ENCODE measurements at regions not wholly inside any gene's neighbourhood (a gene's known extent, or its start where the extent isn't known, plus 50 kb on each side); places are given as distances from the start of the nearest gene placed in this dataset.
"Not testable (repeated sequence)": the region's sequence is repeated elsewhere in the genome, so short reads cannot be mapped to it uniquely, and the experiment has no call there.

GRCh38 chr14:47917344-47917954 lies 242.0 kb upstream of the MDGA2 start:
- H3K36me3 ChIP-seq (ENCODE audit: insufficient read depth, insufficient read length, low read length), result no peaks in the 10 kb centered on the region
- H3K4me1 ChIP-seq (ENCODE audit: insufficient read depth, insufficient read length), result no peaks in the 10 kb centered on the region
- H3K4me3 ChIP-seq (ENCODE audit: insufficient read length, low read depth), result no peak overlapping the region
- peak; percentile 18 for DNase-seq (ENCODE audit: low read depth, low spot score)
- H3K27me3 ChIP-seq (ENCODE audit: insufficient read depth, insufficient read length), result no peaks in the 10 kb centered on the region
- H3K9ac ChIP-seq (ENCODE audit: insufficient read length, low read depth), result no peak overlapping the region
- TF ChIP-seq ZNF274 (IDR thresholded peaks at IDR 0.05; ENCODE audit: low read depth, low read length), result no peak
- no peak for TF ChIP-seq YY1 (IDR thresholded peaks at IDR 0.05; ENCODE audit: insufficient read depth, insufficient read length)
- no peak for TF ChIP-seq SUZ12 (IDR thresholded peaks at IDR 0.05; ENCODE audit: extremely low read depth, insufficient read depth, insufficient read length)
- no peaks in the 10 kb centered on the region; the same call in 1 of the 2 replicates for H3K9me3 ChIP-seq (ENCODE audit: insufficient read depth, low read length)

GRCh38 chr14:47901141-47901540 lies 225.7 kb upstream of the MDGA2 start:
- H3K9me3 ChIP-seq (ENCODE audit: insufficient read depth, low read length); H3K4me1 ChIP-seq (ENCODE audit: insufficient read depth, insufficient read length); H3K27me3 ChIP-seq (ENCODE audit: insufficient read depth, insufficient read length); H3K36me3 ChIP-seq (ENCODE audit: insufficient read depth, insufficient read length, low read length); DNase-seq (ENCODE audit: low read depth, low spot score): not testable (repeated sequence)
- H3K9ac ChIP-seq (ENCODE audit: insufficient read length, low read depth), result peak overlapping the region; percentile 10
- H3K4me3 ChIP-seq (ENCODE audit: insufficient read length, low read depth), result peak overlapping the region; percentile 30

DNA sequence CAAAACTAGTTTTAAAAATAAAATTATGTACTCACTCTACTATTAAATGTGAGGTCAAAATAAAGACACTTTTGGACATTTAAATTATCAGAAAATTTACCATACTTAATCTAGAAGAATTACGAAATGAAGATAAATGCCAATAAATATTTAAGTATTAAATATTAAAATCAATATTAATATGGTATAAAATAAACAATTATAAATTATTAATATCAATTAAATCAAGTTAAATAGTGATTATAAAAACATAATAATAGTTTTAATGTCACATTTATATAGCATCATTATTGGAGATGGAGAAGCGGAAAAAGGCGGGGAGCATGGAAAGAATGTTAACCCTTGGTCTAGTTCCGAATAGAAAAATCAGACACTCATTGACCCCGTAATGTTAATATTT lies 224.3 kb upstream of the MDGA2 start:
- TF ChIP-seq YY1 (IDR thresholded peaks at IDR 0.05; ENCODE audit: insufficient read depth, insufficient read length), result no peak
- no peak for TF ChIP-seq ZNF274 (IDR thresholded peaks at IDR 0.05; ENCODE audit: low read depth, low read length)
- no peak for TF ChIP-seq SUZ12 (IDR thresholded peaks at IDR 0.05; ENCODE audit: extremely low read depth, insufficient read depth, insufficient read length)
- no peaks in the 10 kb centered on the region for H3K4me1 ChIP-seq (ENCODE audit: insufficient read depth, insufficient read length)

DNA sequence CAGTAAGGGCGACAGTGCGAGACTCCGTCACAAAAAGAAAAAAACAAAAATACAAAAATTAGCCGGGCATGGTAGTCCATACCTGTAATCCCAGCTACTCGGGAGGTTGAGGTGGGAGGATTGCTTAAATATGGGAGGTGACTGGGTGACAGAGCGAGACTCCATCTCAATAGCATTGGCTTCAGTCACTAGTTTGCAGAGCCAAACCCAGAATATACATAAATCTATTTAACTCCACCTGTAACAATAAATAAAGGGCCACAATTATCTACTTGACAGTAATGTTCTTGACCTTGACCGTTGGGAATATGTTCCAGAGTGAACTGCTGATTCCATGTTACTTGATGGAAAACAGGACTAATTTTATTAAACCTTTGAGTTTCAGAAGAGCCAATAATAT lies 198.9 kb upstream of the MDGA2 start:
- Histone ChIP-seq H3K4me3 (ENCODE audit: insufficient read length, low read depth) (no peak overlapping the region), H3K9ac (ENCODE audit: insufficient read length, low read depth) (no peak overlapping the region), H3K9me3 (ENCODE audit: insufficient read depth, low read length) (peaks cover 5% of the 10 kb centered on the region; the same call in 1 of the 2 replicates), H3K36me3 (ENCODE audit: insufficient read depth, insufficient read length, low read length) (no peaks in the 10 kb centered on the region), H3K4me1 (ENCODE audit: insufficient read depth, insufficient read length) (no peaks in the 10 kb centered on the region), H3K27me3 (ENCODE audit: insufficient read depth, insufficient read length) (no peaks in the 10 kb centered on the region)
- DNase-seq (ENCODE audit: low read depth, low spot score), result no peak
- TF ChIP-seq SUZ12 (IDR thresholded peaks at IDR 0.05; ENCODE audit: extremely low read depth, insufficient read depth, insufficient read length), result no peak
- no peak for TF ChIP-seq YY1 (IDR thresholded peaks at IDR 0.05; ENCODE audit: insufficient read depth, insufficient read length)
- TF ChIP-seq ZNF274 (IDR thresholded peaks at IDR 0.05; ENCODE audit: low read depth, low read length), result no peak

More for the DNA sequence above, 224.3 kb upstream of the MDGA2 start:
- H3K36me3 ChIP-seq (ENCODE audit: insufficient read depth, insufficient read length, low read length), result no peaks in the 10 kb centered on the region
- DNase-seq (ENCODE audit: low read depth, low spot score), result no peak
- H3K9me3 ChIP-seq (ENCODE audit: insufficient read depth, low read length), result no peaks in the 10 kb centered on the region
- H3K9ac ChIP-seq (ENCODE audit: insufficient read length, low read depth), result no peak overlapping the region
- no peaks in the 10 kb centered on the region for H3K27me3 ChIP-seq (ENCODE audit: insufficient read depth, insufficient read length)
- H3K4me3 ChIP-seq (ENCODE audit: insufficient read length, low read depth), result no peak overlapping the region

- Histone ChIP-seq H3K4me3 (ENCODE audit: insufficient read length, low read depth) (no peak overlapping the region), H3K4me1 (ENCODE audit: insufficient read depth, insufficient read length) (no peaks in the 10 kb centered on the region), H3K9me3 (ENCODE audit: insufficient read depth, low read length) (no peaks in the 10 kb centered on the region), H3K36me3 (ENCODE audit: insufficient read depth, insufficient read length, low read length) (no peaks in the 10 kb centered on the region), H3K27me3 (ENCODE audit: insufficient read depth, insufficient read length) (no peaks in the 10 kb centered on the region), H3K9ac (ENCODE audit: insufficient read length, low read depth) (no peak overlapping the region)
- TF ChIP-seq SUZ12 (IDR thresholded peaks at IDR 0.05; ENCODE audit: extremely low read depth, insufficient read depth, insufficient read length), result no peak
- no peak for TF ChIP-seq ZNF274 (IDR thresholded peaks at IDR 0.05; ENCODE audit: low read depth, low read length)
- TF ChIP-seq YY1 (IDR thresholded peaks at IDR 0.05; ENCODE audit: insufficient read depth, insufficient read length), result no peak
- DNase-seq (ENCODE audit: low read depth, low spot score), result no peak
Measured at GRCh38 chr14:47872588-47872987, 197.2 kb upstream of the MDGA2 start.

- Histone ChIP-seq H3K4me1 (ENCODE audit: insufficient read depth, insufficient read length) (no peaks in the 10 kb centered on the region), H3K27me3 (ENCODE audit: insufficient read depth, insufficient read length) (no peaks in the 10 kb centered on the region), H3K4me3 (ENCODE audit: insufficient read length, low read depth) (no peak overlapping the region), H3K9ac (ENCODE audit: insufficient read length, low read depth) (no peak overlapping the region), H3K36me3 (ENCODE audit: insufficient read depth, insufficient read length, low read length) (no peaks in the 10 kb centered on the region), H3K9me3 (ENCODE audit: insufficient read depth, low read length) (no peaks in the 10 kb centered on the region)
- TF ChIP-seq ZNF274 (IDR thresholded peaks at IDR 0.05; ENCODE audit: low read depth, low read length), result no peak
- no peak for TF ChIP-seq YY1 (IDR thresholded peaks at IDR 0.05; ENCODE audit: insufficient read depth, insufficient read length)
- no peak for TF ChIP-seq SUZ12 (IDR thresholded peaks at IDR 0.05; ENCODE audit: extremely low read depth, insufficient read depth, insufficient read length)
- no peak for DNase-seq (ENCODE audit: low read depth, low spot score)
Measured at GRCh38 chr14:47863441-47863840, 188.0 kb upstream of the MDGA2 start.

DNA sequence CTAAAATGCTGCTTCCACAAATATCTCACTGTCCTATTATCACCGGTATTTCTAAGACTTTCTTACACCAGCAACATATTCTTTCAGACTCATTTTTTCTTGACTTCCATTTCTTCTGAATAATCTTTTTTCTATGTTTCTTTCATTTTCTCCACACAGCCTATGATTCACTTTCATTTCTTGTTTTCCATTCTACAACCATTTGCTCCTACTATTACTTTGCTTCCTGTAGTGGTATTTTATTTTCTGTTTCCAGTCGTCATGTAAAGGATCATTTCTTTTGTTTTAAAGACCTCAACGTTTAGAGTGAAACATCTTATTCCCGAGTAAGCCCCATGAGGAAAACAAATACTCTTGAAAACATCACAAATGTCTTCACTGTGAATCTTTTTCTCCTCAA lies 182.2 kb upstream of the MDGA2 start:
- no peaks in the 10 kb centered on the region for H3K9me3 ChIP-seq (ENCODE audit: insufficient read depth, low read length)
- no peaks in the 10 kb centered on the region for H3K36me3 ChIP-seq (ENCODE audit: insufficient read depth, insufficient read length, low read length)
- no peak overlapping the region for H3K4me3 ChIP-seq (ENCODE audit: insufficient read length, low read depth)
- H3K27me3 ChIP-seq (ENCODE audit: insufficient read depth, insufficient read length), result no peaks in the 10 kb centered on the region
- H3K9ac ChIP-seq (ENCODE audit: insufficient read length, low read depth), result no peak overlapping the region
- H3K4me1 ChIP-seq (ENCODE audit: insufficient read depth, insufficient read length), result no peaks in the 10 kb centered on the region
- TF ChIP-seq YY1 (IDR thresholded peaks at IDR 0.05; ENCODE audit: insufficient read depth, insufficient read length) (no peak), ZNF274 (IDR thresholded peaks at IDR 0.05; ENCODE audit: low read depth, low read length) (no peak), SUZ12 (IDR thresholded peaks at IDR 0.05; ENCODE audit: extremely low read depth, insufficient read depth, insufficient read length) (no peak)
- no peak for DNase-seq (ENCODE audit: low read depth, low spot score)
